ENCODE measurements at regions not wholly inside any gene's neighbourhood (a gene's known extent, or its start where the extent isn't known, plus 50 kb on each side); places are given as distances from the start of the nearest gene placed in this dataset.

DNA sequence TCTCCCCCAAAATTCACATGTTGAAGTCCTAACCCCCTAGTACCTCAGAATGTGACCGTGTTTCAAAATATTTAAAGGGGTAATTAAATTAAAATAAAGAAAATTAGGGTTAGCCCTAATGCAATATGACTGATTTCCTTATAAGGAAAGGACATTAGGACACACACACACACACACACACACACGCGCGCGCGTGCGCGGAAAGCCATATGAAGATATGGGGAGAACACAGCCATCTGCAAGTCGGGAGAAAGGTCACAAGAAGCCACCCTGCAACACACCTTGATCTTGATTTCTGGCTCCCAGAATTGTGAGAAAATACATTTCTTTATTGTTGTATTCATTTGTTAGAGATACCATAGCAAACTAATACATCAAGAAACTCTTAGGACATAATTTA is 54.6 kb upstream of the STXBP5L start:
- no peak overlapping the region for H3K4me2 ChIP-seq (ENCODE audit: low read depth, low read length)
- H3K27ac ChIP-seq (ENCODE audit: insufficient read depth, low read length) = no peak overlapping the region
- POLR2A ChIA-PET (ENCODE audit: unreplicated experiment) = no interaction called here
- in situ Hi-C loops (cut with MboI; ENCODE audit: low sequenced_read_pairs) = no loop called here
- no peak overlapping the region for H2AFZ ChIP-seq (replicated peaks; ENCODE audit: low read length, poor library complexity)
- no peak overlapping the region for H3K9ac ChIP-seq (ENCODE audit: low read depth, low read length)
- H3K23ac ChIP-seq (ENCODE audit: low read depth, low read length) = no peak overlapping the region
- no peak overlapping the region for H2BK15ac ChIP-seq (ENCODE audit: low read depth, low read length)
- no peak overlapping the region for H3K14ac ChIP-seq (replicated peaks; ENCODE audit: low read depth, low read length)
- H4K8ac ChIP-seq (ENCODE audit: low read depth in 2 of 2, low read length in 2 of 2) = no peak overlapping the region
- H4K5ac ChIP-seq (ENCODE audit: low read depth, low read length) = no peak overlapping the region
- H2BK120ac ChIP-seq (ENCODE audit: low read depth, low read length) = no peak overlapping the region
- H2BK20ac ChIP-seq (ENCODE audit: low read depth, low read length) = no peak overlapping the region
- no peaks in the 10 kb centered on the region for H3K9me1 ChIP-seq (ENCODE audit: insufficient read depth, low read length)
- CTCF ChIA-PET = no interaction called here
- no peak for ATAC-seq (ENCODE audit: low read depth)
- no CpG with 5 or more reads among the region's 9 CpGs for WGBS, 2 experiments (ENCODE audit: extremely low coverage in 2 of 2, insufficient read length in 1 of 2)
- H3K27me3 ChIP-seq (ENCODE audit: control insufficient read depth, insufficient read depth, low read length) = no peaks in the 10 kb centered on the region
- BruUV-seq (replicated peaks) = no TSS peak
- no peak overlapping the region for H2AK5ac ChIP-seq (ENCODE audit: low read depth, low read length)
- no peak overlapping the region for H2AK9ac ChIP-seq (replicated peaks; ENCODE audit: low read depth, low read length, poor library complexity)
- no peak overlapping the region for H3K4ac ChIP-seq (ENCODE audit: low read depth, low read length)
- H4K20me1 ChIP-seq (ENCODE audit: insufficient read depth, low read length) = no peaks in the 10 kb centered on the region
- H3K36me3 ChIP-seq (ENCODE audit: control insufficient read depth, insufficient read depth, low read length) = no peaks in the 10 kb centered on the region
- H3K18ac ChIP-seq (ENCODE audit: low read depth, low read length) = no peak overlapping the region
- H3K4me3 ChIP-seq (ENCODE audit: insufficient read depth, low read depth, low read length) = no peak overlapping the region
- H3K79me1 ChIP-seq (ENCODE audit: low read depth in 1 of 2, low read length in 2 of 2) = no peaks in the 10 kb centered on the region
- H2BK5ac ChIP-seq (ENCODE audit: low read depth, low read length, poor library complexity, severe bottlenecking) = no peak overlapping the region
- TF ChIP-seq RCOR1 (IDR thresholded peaks at IDR 0.05; ENCODE audit: insufficient replicate concordance, low read length) = no peak
- TF ChIP-seq CEBPB (IDR thresholded peaks at IDR 0.05; ENCODE audit: low read depth, low read length) = no peak
- no peak for TF ChIP-seq MAZ (IDR thresholded peaks at IDR 0.05; ENCODE audit: borderline replicate concordance, low read depth, low read length)
- no peak for TF ChIP-seq BHLHE40 (IDR thresholded peaks at IDR 0.05; ENCODE audit: low read depth, low read length)
- TF ChIP-seq RAD21 (IDR thresholded peaks at IDR 0.05; ENCODE audit: low read length) = no peak
- TF ChIP-seq FOS (IDR thresholded peaks at IDR 0.05; ENCODE audit: low read depth, low read length) = no peak
- TF ChIP-seq CHD1 (IDR thresholded peaks at IDR 0.05; ENCODE audit: low read depth, low read length) = no peak
- TF ChIP-seq, protein P1, sequence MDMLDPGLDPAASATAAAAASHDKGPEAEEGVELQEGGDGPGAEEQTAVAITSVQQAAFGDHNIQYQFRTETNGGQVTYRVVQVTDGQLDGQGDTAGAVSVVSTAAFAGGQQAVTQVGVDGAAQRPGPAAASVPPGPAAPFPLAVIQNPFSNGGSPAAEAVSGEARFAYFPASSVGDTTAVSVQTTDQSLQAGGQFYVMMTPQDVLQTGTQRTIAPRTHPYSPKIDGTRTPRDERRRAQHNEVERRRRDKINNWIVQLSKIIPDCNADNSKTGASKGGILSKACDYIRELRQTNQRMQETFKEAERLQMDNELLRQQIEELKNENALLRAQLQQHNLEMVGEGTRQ (IDR thresholded peaks at IDR 0.05; ENCODE audit: low read depth, low read length) = no peak
- no peak for TF ChIP-seq MXI1 (IDR thresholded peaks at IDR 0.05; ENCODE audit: borderline replicate concordance, low read depth, low read length)
- TF ChIP-seq, protein P2, sequence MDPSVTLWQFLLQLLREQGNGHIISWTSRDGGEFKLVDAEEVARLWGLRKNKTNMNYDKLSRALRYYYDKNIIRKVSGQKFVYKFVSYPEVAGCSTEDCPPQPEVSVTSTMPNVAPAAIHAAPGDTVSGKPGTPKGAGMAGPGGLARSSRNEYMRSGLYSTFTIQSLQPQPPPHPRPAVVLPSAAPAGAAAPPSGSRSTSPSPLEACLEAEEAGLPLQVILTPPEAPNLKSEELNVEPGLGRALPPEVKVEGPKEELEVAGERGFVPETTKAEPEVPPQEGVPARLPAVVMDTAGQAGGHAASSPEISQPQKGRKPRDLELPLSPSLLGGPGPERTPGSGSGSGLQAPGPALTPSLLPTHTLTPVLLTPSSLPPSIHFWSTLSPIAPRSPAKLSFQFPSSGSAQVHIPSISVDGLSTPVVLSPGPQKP (IDR thresholded peaks at IDR 0.05; ENCODE audit: borderline replicate concordance, low read depth, low read length) = no peak
- no peak for TF ChIP-seq NFE2L2 (IDR thresholded peaks at IDR 0.05; ENCODE audit: low read depth, low read length)
- no peak for TF ChIP-seq MAFK (IDR thresholded peaks at IDR 0.05; ENCODE audit: low read depth, low read length)
- TF ChIP-seq SMC3 (IDR thresholded peaks at IDR 0.05; ENCODE audit: low read depth, low read length) = no peak
- TF ChIP-seq, protein P3, sequence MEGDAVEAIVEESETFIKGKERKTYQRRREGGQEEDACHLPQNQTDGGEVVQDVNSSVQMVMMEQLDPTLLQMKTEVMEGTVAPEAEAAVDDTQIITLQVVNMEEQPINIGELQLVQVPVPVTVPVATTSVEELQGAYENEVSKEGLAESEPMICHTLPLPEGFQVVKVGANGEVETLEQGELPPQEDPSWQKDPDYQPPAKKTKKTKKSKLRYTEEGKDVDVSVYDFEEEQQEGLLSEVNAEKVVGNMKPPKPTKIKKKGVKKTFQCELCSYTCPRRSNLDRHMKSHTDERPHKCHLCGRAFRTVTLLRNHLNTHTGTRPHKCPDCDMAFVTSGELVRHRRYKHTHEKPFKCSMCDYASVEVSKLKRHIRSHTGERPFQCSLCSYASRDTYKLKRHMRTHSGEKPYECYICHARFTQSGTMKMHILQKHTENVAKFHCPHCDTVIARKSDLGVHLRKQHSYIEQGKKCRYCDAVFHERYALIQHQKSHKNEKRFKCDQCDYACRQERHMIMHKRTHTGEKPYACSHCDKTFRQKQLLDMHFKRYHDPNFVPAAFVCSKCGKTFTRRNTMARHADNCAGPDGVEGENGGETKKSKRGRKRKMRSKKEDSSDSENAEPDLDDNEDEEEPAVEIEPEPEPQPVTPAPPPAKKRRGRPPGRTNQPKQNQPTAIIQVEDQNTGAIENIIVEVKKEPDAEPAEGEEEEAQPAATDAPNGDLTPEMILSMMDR (conservative IDR thresholded peaks at IDR 0.05; ENCODE audit: low read depth, low read length) = no peak
- TF ChIP-seq RFX5 (IDR thresholded peaks at IDR 0.05; ENCODE audit: low read depth, low read length) = no peak
- no peak for TF ChIP-seq POLR2A (IDR thresholded peaks at IDR 0.05; ENCODE audit: low read depth, low read length)
- no peak for DNase-seq
- no peaks in the 10 kb centered on the region for H3K4me1 ChIP-seq (ENCODE audit: control insufficient read depth, insufficient read depth, low read length)
- dilution Hi-C loops (cut with HindIII; ENCODE audit: low sequenced_read_pairs, unreplicated experiment) = no loop called here
- H4K91ac ChIP-seq (ENCODE audit: insufficient read depth, low read depth, low read length) = no peak overlapping the region
- intact Hi-C loops (cut with micrococcal nuclease) = no loop called here
- no peak overlapping the region for H3K56ac ChIP-seq (ENCODE audit: extremely low read depth, insufficient read depth, low read length)
- H3K9me3 ChIP-seq (ENCODE audit: control insufficient read depth, insufficient read depth, low read length) = no peaks in the 10 kb centered on the region

All from IMR-90 (cell line).